A673 (cell line): ENCODE measurements at regions not wholly inside any gene's neighbourhood (a gene's known extent, or its start where the extent isn't known, plus 50 kb on each side); places are given as distances from the start of the nearest gene placed in this dataset.

Experiments
- CTCF ChIP-seq: fragments of 300-800, 200-600 bp; sonication (generic); conservative IDR thresholded peaks from 2 replicates; pipeline ENCODE4 v1.5.1; 2017; ENCODE audit warnings: low read depth, mild to moderate bottlenecking, antibody characterized with exemption, low read length, moderate library complexity, mixed read lengths
- EZH2 ChIP-seq: fragments of 200-600 bp; sonication (generic); IDR thresholded peaks from 2 replicates; pipeline ENCODE4 v1.6.1; 2017; ENCODE audit warnings: borderline replicate concordance, low read depth, mild to moderate bottlenecking, mixed read lengths, antibody characterized with exemption, low read length; ENCODE audit not compliant: poor library complexity, severe bottlenecking

- TF ChIP-seq EZH2 (no peak), CTCF (no peak)
Measured at GRCh38 chr6:95285881-95286280, 291.5 kb upstream of the MANEA start.
